GM12891 (cell line): ENCODE measurements at regions not wholly inside any gene's neighbourhood (a gene's known extent, or its start where the extent isn't known, plus 50 kb on each side); places are given as distances from the start of the nearest gene placed in this dataset.

Source experiments
- PAX5 ChIP-seq: IDR thresholded peaks from 2 replicates; pipeline ENCODE4 v1.6.1; 2011; ENCODE audit warnings: low read length, moderate library complexity, mild to moderate bottlenecking; ENCODE audit not compliant: insufficient read depth, severe bottlenecking
- POLR2A ChIP-seq: IDR thresholded peaks from 2 replicates; pipeline ENCODE4 v1.6.1; 2011; ENCODE audit warnings: low read depth, low read length, control low read depth
- POLR2AphosphoS5 ChIP-seq: IDR thresholded peaks from 2 replicates; pipeline ENCODE4 v1.6.1; 2011; ENCODE audit warnings: low read depth, low read length, control low read depth
- POU2F2 ChIP-seq: IDR thresholded peaks from 2 replicates; pipeline ENCODE4 v1.6.1; 2011; ENCODE audit warnings: low read depth, mild to moderate bottlenecking, control low read depth, low read length, moderate library complexity
- SPI1 ChIP-seq: IDR thresholded peaks from 2 replicates; pipeline ENCODE4 v1.6.1; 2011; ENCODE audit warnings: low read depth, low read length, control low read depth
- TAF1 ChIP-seq: IDR thresholded peaks from 2 replicates; pipeline ENCODE4 v1.6.1; 2011; ENCODE audit warnings: low read depth, low read length, control low read depth

DNA sequence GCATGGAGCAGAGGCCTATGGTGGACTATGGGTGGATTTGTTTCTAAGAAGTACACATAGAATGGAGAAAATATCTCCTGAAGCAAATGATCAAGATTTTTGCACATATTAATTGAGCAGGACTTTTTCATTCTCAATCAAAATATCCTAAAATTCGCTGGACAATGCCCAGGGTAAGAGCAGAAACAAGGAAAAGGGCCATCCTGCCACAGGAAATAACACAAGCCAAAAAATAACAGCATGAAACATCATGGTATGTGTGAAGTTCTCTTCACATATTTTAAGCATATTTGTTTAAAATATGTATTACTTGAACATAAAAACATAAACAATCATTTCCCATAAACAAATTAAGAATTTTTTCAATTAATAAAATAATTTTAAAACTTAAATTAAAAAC, 868.9 kb downstream of the EPHA7 start:
- no peak for TF ChIP-seq POLR2A
- TF ChIP-seq TAF1, result no peak
- TF ChIP-seq POLR2AphosphoS5, result no peak
- TF ChIP-seq SPI1, result no peak
- TF ChIP-seq POU2F2, result no peak
- no peak for TF ChIP-seq PAX5
